ENCODE measurements at regions not wholly inside any gene's neighbourhood (a gene's known extent, or its start where the extent isn't known, plus 50 kb on each side); places are given as distances from the start of the nearest gene placed in this dataset.

DNA sequence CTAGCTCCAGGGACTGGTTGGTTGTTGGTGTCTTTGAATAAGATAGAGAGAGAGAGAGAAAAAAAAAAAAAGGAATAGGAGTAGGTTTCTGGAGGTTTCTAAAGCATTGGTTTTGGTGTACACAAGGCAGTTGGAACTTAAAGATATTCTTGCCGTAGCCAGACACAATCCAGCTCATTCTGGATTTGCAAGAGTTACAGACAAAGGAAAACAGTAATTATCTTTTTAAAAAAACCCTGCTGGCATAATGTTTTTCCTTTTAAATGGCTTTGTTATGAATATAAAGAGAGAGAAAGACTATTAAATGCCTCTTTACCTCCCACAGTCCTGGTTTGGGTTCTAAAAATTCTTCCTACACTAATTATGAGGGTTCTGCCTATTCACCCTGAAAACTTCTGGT is 120.4 kb upstream of the RAG2 start:
- Mint-ChIP-seq H3K27ac (no peak overlapping the region), H3K4me1 (no peaks in the 10 kb centered on the region), H3K36me3 (ENCODE audit: low read depth) (no peaks in the 10 kb centered on the region), H3K4me3 (no peak overlapping the region), H3K9me3 (no peaks in the 10 kb centered on the region), H3K27me3 (ENCODE audit: low read depth, poor library complexity) (peaks cover 23% of the 10 kb centered on the region)
- TF ChIP-seq, protein P1, sequence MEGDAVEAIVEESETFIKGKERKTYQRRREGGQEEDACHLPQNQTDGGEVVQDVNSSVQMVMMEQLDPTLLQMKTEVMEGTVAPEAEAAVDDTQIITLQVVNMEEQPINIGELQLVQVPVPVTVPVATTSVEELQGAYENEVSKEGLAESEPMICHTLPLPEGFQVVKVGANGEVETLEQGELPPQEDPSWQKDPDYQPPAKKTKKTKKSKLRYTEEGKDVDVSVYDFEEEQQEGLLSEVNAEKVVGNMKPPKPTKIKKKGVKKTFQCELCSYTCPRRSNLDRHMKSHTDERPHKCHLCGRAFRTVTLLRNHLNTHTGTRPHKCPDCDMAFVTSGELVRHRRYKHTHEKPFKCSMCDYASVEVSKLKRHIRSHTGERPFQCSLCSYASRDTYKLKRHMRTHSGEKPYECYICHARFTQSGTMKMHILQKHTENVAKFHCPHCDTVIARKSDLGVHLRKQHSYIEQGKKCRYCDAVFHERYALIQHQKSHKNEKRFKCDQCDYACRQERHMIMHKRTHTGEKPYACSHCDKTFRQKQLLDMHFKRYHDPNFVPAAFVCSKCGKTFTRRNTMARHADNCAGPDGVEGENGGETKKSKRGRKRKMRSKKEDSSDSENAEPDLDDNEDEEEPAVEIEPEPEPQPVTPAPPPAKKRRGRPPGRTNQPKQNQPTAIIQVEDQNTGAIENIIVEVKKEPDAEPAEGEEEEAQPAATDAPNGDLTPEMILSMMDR (IDR thresholded peaks at IDR 0.05) = no peak
- DNase-seq = no peak

DNA sequence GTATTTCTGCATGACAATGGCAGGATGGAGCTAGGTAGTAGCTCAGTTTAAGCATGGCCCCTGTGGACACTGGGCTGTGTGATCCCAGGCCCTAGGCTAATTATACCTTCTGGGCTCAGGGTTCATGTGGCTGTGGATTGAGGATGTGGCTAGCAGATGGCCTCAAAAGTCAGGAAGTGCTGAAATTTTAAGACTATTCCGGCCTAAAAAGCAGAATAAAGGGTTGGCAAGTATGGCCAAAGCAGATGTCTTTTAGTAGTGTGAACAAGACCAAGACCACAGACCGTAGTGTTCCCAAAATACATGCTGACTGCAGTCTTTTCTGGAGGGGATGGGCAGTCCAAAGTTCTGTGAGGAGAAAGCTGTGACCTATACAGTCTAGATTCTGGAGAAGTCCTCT is 115.7 kb upstream of the RAG2 start:
- Mint-ChIP-seq H3K4me1 (no peaks in the 10 kb centered on the region), H3K36me3 (ENCODE audit: low read depth) (no peaks in the 10 kb centered on the region), H3K4me3 (no peak overlapping the region), H3K27me3 (ENCODE audit: low read depth, poor library complexity) (peaks cover 20% of the 10 kb centered on the region), H3K27ac (no peak overlapping the region), H3K9me3 (no peaks in the 10 kb centered on the region)
- no peak for DNase-seq
- TF ChIP-seq, protein P1 (IDR thresholded peaks at IDR 0.05) = no peak

DNA sequence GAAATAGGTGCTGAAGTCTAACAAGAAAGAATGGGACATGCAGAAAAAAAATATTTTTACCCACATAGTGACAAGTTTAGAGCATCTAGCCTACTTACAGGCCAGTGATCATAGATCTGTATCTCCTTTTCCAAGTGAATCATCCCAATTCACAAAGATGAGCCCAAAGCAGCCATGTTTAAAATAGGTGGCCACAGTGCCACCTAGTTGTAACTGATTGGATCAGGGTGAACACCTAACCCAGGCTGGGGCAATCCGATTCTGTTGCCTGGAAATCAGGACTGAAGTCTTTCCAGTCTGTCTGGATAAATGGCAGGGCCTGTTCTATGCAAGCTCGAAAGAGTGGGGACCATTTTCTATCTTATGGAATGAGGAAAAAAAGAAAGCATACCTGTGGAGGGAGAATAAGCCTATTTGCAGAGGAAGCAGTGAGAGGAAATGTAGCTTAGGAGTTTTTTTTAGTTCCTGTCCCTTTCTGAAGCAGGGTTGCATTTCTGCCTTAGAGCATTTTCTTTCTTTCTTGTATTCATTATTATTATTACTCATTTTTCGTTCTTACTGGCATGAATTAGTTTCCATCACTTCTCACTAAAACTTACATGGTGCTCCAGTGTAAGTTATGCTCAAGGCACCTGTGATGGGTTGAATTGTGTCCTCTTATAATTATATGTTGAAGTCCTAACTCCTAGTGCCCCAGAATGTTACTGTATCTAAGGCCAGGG is 113.2 kb upstream of the RAG2 start:
- Mint-ChIP-seq H3K9me3 (no peaks in the 10 kb centered on the region), H3K4me1 (no peaks in the 10 kb centered on the region), H3K36me3 (ENCODE audit: low read depth) (no peaks in the 10 kb centered on the region), H3K4me3 (no peak overlapping the region), H3K27me3 (ENCODE audit: low read depth, poor library complexity) (peaks cover 17% of the 10 kb centered on the region), H3K27ac (no peak overlapping the region)
- TF ChIP-seq, protein P1 (IDR thresholded peaks at IDR 0.05) = no peak
- no peak for DNase-seq
